ENCODE measurements at regions not wholly inside any gene's neighbourhood (a gene's known extent, or its start where the extent isn't known, plus 50 kb on each side); places are given as distances from the start of the nearest gene placed in this dataset.
"Not testable (repeated sequence)": the region's sequence is repeated elsewhere in the genome, so short reads cannot be mapped to it uniquely, and the experiment has no call there.

- no peak for ATAC-seq
- TF ChIP-seq BACH2 (CRISPR knock-in tag; IDR thresholded peaks at IDR 0.05; ENCODE audit: borderline replicate concordance): no peak
- TF ChIP-seq PPARA (CRISPR knock-in tag; IDR thresholded peaks at IDR 0.05; ENCODE audit: borderline replicate concordance): no peak
- TF ChIP-seq ZNF70 (CRISPR knock-in tag; IDR thresholded peaks at IDR 0.05): no peak
- TF ChIP-seq CSDC2 (CRISPR knock-in tag; IDR thresholded peaks at IDR 0.05): no peak
- TF ChIP-seq ZFP30 (CRISPR knock-in tag; IDR thresholded peaks at IDR 0.05): no peak
Measured at GRCh38 chr5:99763021-99763774, 772.0 kb upstream of the FAM174A start.

- ATAC-seq: no peak
- TF ChIP-seq CSDC2 (CRISPR knock-in tag; IDR thresholded peaks at IDR 0.05) (no peak), ZNF70 (CRISPR knock-in tag; IDR thresholded peaks at IDR 0.05) (no peak), ESRRG (CRISPR knock-in tag; IDR thresholded peaks at IDR 0.05) (no peak), ZNF565 (CRISPR knock-in tag; conservative IDR thresholded peaks at IDR 0.05; ENCODE audit: low read depth) (no peak), GLIS3 (CRISPR knock-in tag; IDR thresholded peaks at IDR 0.05) (no peak), ZFP3 (CRISPR knock-in tag; IDR thresholded peaks at IDR 0.05) (no peak), CREB5 (CRISPR knock-in tag; IDR thresholded peaks at IDR 0.05; ENCODE audit: low read depth) (no peak), TSHZ2 (CRISPR knock-in tag; IDR thresholded peaks at IDR 0.05) (no peak), POU6F1 (CRISPR knock-in tag; IDR thresholded peaks at IDR 0.05; ENCODE audit: borderline replicate concordance, low read depth) (no peak), RARB (CRISPR knock-in tag; IDR thresholded peaks at IDR 0.05) (no peak), SNAI2 (CRISPR knock-in tag; IDR thresholded peaks at IDR 0.05) (no peak), CSRNP3 (CRISPR knock-in tag; IDR thresholded peaks at IDR 0.05) (no peak), ZFP30 (CRISPR knock-in tag; IDR thresholded peaks at IDR 0.05) (no peak), PATZ1 (CRISPR knock-in tag; IDR thresholded peaks at IDR 0.05; ENCODE audit: borderline replicate concordance) (no peak), TCF4 (CRISPR knock-in tag; IDR thresholded peaks at IDR 0.05; ENCODE audit: borderline replicate concordance) (no peak), TOX (CRISPR knock-in tag; IDR thresholded peaks at IDR 0.05; ENCODE audit: borderline replicate concordance) (no peak), ZNF8 (CRISPR knock-in tag; IDR thresholded peaks at IDR 0.05) (no peak), ZC3H10 (CRISPR knock-in tag; IDR thresholded peaks at IDR 0.05) (no peak), OSR1 (CRISPR knock-in tag; IDR thresholded peaks at IDR 0.05) (no peak), ARNTL (CRISPR knock-in tag; IDR thresholded peaks at IDR 0.05; ENCODE audit: borderline replicate concordance, low read depth) (no peak)
Measured at GRCh38 chr5:99747342-99747741, 787.8 kb upstream of the FAM174A start.

- ATAC-seq: not testable (repeated sequence)
Measured at GRCh38 chr5:99733146-99733545, 802.0 kb upstream of the FAM174A start.

GRCh38 chr5:99730653-99731052 lies 801.8 kb upstream of the CHD1 start:
- ATAC-seq: not testable (repeated sequence)

Measured in SK-N-SH treated with all-trans-retinoic acid at 6 μM for 48 hours (cell line).